DMS153 (cell line): ENCODE measurements at regions not wholly inside any gene's neighbourhood (a gene's known extent, or its start where the extent isn't known, plus 50 kb on each side); places are given as distances from the start of the nearest gene placed in this dataset.

ENCODE experiments used
- DNase-seq: peaks from one replicate; lab custom pipeline; 2025; lab: John Stamatoyannopoulos, UW

DNA sequence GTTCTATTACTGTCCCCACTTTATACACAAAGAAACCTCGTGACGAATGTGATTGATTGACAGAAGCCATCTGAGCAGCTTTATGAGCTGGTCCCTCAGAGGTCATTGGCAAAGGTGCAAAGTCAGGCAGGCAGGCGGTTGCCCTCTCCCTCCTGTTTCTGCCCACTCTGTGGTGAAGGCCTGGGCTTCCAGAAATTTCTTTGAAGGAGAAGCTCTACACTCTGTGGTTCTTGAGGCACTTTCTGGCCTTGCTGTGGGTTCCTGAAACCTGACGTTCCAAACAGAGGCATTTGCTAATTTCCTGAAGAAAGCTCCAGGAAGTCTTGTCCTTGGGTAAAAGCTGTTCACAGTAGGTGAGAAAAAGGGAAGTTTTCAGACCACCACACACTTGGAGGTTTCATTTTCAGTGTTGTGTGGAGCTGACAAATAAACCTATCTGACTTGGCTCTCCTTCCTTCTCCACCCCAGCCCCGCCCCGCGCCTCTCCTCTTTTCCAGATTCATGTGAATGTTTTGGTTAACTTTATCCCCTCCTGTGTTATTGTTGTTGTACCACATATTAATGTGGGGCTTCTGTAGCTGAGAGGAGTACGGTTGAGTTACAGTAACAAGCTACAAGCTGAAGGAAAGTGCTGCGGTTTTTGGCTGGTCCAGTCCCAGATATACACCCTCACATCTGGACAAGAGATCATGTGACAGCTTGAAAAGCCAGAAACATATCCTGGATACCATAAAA, 274.1 kb downstream of the CLIC5 start:
- no peak for DNase-seq

DNA sequence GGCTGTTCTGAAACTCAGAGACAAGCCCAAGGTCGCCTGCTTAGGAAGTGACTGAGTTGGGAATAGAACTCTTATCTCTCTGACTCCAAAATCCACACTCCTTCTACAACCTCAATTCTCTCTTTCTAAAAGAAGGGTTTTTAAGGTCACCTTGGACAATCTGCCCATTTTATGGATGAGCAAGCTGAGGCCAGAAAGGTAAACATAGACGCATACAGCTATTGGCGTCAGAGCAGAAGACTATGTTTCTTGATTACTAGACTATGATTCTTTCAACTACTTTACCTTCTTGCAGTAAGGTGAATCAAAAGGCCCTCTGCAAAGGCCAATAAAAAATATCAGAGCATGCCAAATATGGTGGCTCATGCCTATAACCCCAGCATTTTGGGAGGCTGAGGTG, 276.6 kb downstream of the CLIC5 start:
- no peak for DNase-seq

GRCh38 chr6:45738057-45738455, 277.6 kb downstream of the CLIC5 start:
- no peak for DNase-seq

GRCh38 chr6:45737331-45738056, 278.2 kb downstream of the CLIC5 start:
- DNase-seq: no peak

GRCh38 chr6:45736134-45736533, 279.5 kb downstream of the CLIC5 start:
- DNase-seq: no peak

DNA sequence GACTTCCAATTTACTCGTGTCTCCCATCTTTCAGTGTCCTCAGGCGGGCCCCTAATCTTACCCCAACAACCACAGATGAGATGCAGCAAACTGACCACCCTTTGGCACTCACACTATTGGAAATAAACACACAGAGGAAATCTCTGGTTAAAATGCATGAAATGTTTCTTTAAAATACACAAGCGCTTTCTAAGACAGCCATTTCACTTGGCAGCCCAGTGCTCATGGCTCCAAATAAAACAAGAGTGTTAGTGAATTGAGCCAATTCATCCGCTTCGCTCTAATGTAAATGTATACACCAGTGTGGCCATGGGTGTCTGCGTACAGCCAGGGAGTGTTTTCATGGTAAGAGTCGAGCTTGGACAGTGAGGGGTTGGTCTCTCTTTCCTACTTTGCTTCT, 282.9 kb downstream of the CLIC5 start:
- no peak for DNase-seq

GRCh38 chr6:45730232-45730631, 285.4 kb downstream of the CLIC5 start:
- no peak for DNase-seq

- DNase-seq: no peak
Observed at GRCh38 chr6:45728674-45729073, 287.0 kb downstream of the CLIC5 start.

- peak; percentile 2 for DNase-seq
Observed at GRCh38 chr6:45727819-45728449, 287.7 kb downstream of the CLIC5 start.

GRCh38 chr6:45727228-45727627, 288.4 kb downstream of the CLIC5 start:
- no peak for DNase-seq

DNA sequence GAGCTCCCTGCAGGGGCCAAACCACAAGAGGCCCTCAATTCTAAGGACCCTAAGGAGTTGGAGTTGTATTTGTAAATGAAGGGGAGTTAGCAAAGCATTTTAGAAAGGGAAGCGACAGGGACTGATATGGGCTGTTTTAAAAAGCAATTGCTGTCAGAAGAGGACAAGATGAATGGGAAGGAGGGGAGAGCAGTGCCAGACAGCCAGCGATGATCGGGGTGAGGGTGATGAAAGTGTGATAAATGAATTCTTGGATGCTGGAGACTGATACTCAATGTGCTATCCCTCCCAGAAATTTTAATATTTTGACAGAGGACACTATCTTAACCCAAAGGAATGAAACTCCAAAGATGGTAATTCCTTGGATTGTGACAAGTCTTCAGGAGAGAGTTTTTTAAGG, 289.2 kb downstream of the CLIC5 start:
- DNase-seq: no peak

DNA sequence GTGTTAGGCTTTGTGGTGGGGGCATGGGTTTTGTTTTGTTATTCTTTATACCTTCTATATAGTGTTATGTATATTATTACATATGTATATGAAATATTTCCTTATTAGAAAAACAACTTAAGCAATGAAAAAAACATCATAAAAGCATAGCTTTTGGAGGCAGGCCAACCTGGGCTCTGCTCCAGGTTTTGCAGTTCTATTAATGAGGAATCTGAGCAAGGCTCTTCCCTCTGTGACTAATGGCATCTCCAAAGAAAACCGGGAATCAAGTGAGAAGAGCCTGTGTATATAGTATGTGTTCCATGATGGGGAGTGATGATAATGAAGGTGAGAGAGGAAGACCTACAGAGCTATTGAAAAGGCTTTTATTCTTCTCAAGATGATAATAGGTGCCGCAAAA, 291.1 kb downstream of the CLIC5 start:
- no peak for DNase-seq

- no peak for DNase-seq
Observed at GRCh38 chr6:45724027-45724426, 291.6 kb downstream of the CLIC5 start.

- DNase-seq: no peak
Observed at GRCh38 chr6:45722876-45723275, 292.8 kb downstream of the CLIC5 start.

- no peak for DNase-seq
Observed at GRCh38 chr6:45721665-45722064, 294.0 kb downstream of the CLIC5 start.

- DNase-seq: no peak
Observed at GRCh38 chr6:45718871-45719270, 296.8 kb downstream of the CLIC5 start.

GRCh38 chr6:45718131-45718530, 297.5 kb downstream of the CLIC5 start:
- DNase-seq: no peak

DNA sequence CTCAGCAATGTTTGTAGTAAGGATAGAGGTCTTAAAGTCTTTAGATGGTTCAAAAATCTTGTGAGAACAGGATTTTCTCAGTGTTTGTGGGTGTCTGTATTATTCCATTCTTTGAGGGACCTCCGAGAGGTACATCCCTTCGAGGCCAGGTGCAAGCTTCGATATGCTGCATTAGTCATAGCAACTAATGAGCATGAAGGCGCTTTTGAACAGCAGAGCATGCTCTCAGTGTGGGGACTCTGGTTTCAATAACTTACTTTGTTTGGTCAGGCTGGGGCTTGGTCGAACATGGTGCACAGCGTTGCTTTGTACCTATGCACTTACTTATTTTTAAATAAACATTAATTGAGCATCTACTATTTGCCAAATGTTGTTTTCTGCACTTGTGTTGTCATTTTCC, 297.9 kb downstream of the CLIC5 start:
- DNase-seq: no peak

- no peak for DNase-seq
Observed at GRCh38 chr6:45717027-45717426, 298.6 kb downstream of the CLIC5 start.

GRCh38 chr6:45715508-45715803, 300.2 kb downstream of the CLIC5 start:
- no peak for DNase-seq

- DNase-seq: peak; percentile 76
Observed at GRCh38 chr6:45714741-45715507, 300.7 kb downstream of the CLIC5 start.

DNA sequence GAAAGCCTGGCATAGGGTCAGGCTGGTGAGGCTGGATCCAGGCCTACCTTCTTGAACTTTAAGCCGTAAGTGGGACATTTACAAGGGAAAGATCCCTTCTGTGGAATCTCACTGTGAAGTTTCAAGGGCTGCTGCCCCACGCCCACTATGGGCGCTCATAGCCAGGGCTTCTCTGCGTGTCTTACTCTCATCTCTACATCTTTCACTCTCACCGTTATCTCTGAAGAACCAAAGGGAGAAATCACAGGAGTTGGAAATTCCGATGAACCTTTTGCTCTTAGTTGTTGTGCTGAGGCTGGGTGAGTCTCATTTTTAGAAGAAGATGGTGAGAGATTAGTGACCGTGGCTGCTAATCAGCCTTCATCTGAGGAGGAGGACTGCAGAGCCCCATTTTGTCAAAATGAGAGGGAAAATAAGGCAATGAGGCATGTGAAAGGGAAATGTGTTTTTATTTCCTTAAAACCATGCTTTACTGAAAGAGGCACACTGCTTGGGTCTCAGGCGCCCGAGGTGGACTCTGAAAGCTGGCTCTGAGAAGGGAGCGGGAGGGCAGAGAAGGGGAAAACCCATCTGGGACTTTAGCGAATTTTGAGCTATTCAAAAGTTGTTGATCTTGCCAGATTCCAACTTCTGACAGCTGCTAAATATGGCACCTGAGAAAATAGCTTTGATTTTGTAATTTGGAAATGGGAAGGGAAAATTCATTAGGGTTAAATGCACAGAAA, 301.5 kb downstream of the CLIC5 start:
- DNase-seq: no peak
